ENCODE measurements at regions not wholly inside any gene's neighbourhood (a gene's known extent, or its start where the extent isn't known, plus 50 kb on each side); places are given as distances from the start of the nearest gene placed in this dataset.

- H3K27ac ChIP-seq, result no peak overlapping the region
- TF ChIP-seq ZFX (IDR thresholded peaks at IDR 0.05; ENCODE audit: borderline replicate concordance), result no peak
- TF ChIP-seq CTCF (IDR thresholded peaks at IDR 0.05), result no peak
These were observed 182.8 kb downstream of the ARHGAP12 start for GRCh38 chr10:31745612-31746376.

DNA sequence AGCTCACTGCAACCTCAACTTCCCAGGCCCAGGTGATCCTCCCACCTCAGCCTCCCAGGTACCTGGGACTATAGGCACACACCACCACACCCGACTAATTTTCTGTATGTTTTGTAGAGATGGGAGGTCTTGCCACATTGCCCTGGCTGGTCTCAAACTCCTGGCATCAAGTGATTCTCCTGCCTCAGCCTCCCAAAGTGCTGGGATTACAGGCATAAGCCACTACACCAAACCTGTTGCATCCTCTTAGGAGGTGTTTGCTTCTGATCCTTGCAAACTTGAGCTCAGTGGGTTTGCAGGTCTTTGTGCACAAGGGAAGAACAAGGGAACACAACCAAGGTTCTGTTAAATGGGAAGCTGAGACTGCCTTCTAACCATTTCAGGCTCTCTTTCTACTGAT, 184.6 kb downstream of the ARHGAP12 start:
- H3K27ac ChIP-seq, result no peak overlapping the region
- no peak for TF ChIP-seq CTCF (IDR thresholded peaks at IDR 0.05)
- TF ChIP-seq ZFX (IDR thresholded peaks at IDR 0.05; ENCODE audit: borderline replicate concordance), result no peak

DNA sequence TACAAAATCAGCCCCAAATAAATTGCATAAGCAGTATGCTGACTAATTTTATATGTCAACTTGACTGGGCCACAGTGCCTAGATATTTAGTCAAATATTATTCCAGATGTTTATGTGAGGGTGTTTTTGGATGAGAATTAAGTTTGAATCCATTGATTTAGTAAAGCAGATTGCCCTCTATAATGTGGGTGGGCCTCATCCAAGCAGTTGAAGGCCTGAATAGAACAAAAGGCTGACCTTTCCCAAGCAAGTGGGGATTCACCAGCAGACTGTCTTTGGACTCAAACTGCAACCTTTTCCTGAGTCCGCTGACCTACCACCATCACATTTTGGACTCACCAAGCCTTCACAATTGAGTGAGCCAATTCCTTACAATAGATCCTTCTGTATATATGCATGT, 186.4 kb downstream of the ARHGAP12 start:
- no peak overlapping the region for H3K27ac ChIP-seq
- no peak for TF ChIP-seq CTCF (IDR thresholded peaks at IDR 0.05)
- TF ChIP-seq ZFX (IDR thresholded peaks at IDR 0.05; ENCODE audit: borderline replicate concordance), result no peak

GRCh38 chr10:31741473-31741872, 187.2 kb downstream of the ARHGAP12 start:
- TF ChIP-seq ZFX (IDR thresholded peaks at IDR 0.05; ENCODE audit: borderline replicate concordance) (no peak), CTCF (IDR thresholded peaks at IDR 0.05) (no peak)
- H3K27ac ChIP-seq, result no peak overlapping the region

GRCh38 chr10:31739711-31740110, 188.9 kb downstream of the ARHGAP12 start:
- no peak overlapping the region for H3K27ac ChIP-seq
- TF ChIP-seq ZFX (IDR thresholded peaks at IDR 0.05; ENCODE audit: borderline replicate concordance), result no peak
- TF ChIP-seq CTCF (IDR thresholded peaks at IDR 0.05), result no peak

- H3K27ac ChIP-seq, result no peak overlapping the region
- no peak for TF ChIP-seq CTCF (IDR thresholded peaks at IDR 0.05)
- no peak for TF ChIP-seq ZFX (IDR thresholded peaks at IDR 0.05; ENCODE audit: borderline replicate concordance)
These were observed 189.5 kb downstream of the ARHGAP12 start for GRCh38 chr10:31739146-31739545.

DNA sequence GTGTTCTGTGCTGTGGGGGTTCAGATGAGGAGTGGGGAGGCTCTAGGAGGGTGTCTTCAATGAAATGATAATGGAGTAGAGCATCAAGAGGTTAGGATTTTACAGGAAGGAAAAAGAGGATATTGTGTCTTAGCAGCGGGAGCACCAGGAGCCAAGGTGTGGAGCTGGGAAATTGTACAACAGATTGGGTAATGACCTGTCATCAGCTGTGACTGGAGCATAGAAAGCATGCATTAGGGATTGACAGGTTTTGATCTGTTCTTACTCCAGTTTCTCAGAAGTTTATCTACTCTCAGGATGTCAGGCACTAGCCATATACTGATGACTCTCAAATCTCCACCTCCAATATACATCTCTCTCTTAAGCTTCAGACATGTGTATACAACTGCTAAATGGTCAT, 196.9 kb downstream of the ARHGAP12 start:
- TF ChIP-seq CTCF (IDR thresholded peaks at IDR 0.05) (no peak), ZFX (IDR thresholded peaks at IDR 0.05; ENCODE audit: borderline replicate concordance) (no peak)
- no peak overlapping the region for H3K27ac ChIP-seq
